Activated CD8-positive, alpha-beta T cell treated with anti-CD3 and anti-CD28 coated beads for 36 hours (primary cell): ENCODE measurements at regions not wholly inside any gene's neighbourhood (a gene's known extent, or its start where the extent isn't known, plus 50 kb on each side); places are given as distances from the start of the nearest gene placed in this dataset.

Experiments used
- ATAC-seq: fragments of 200-7000 bp; cut with Tn5 transposase; one replicate; pipeline ENCODE4 v1.10.0; 2021; ENCODE audit warnings: mild to moderate bottlenecking, moderate library complexity
- CTCF ChIA-PET: fragments of 350-600 bp; sonication (Branson Sonifier 250); formaldehyde crosslinking; loops from one replicate; lab custom pipeline; 2021; ENCODE audit warnings: antibody characterized with exemption; lab: Charles Lee
- POLR2A ChIA-PET: fragments of 350-600 bp; sonication (Branson Sonifier 250); formaldehyde crosslinking; loops from one replicate; lab custom pipeline; 2021; ENCODE audit warnings: antibody characterized with exemption; lab: Charles Lee
- DNase-seq: peaks from one replicate; pipeline ENCODE4 v3.0.0-alpha.2; 2020
- H3K27ac Mint-ChIP-seq: one replicate; pipeline ENCODE4 v1.8.0; 2021; ENCODE audit warnings: mild to moderate bottlenecking, mixed read lengths
- H3K27me3 Mint-ChIP-seq: one replicate; pipeline ENCODE4 v1.8.0; 2021; ENCODE audit warnings: mixed read lengths
- H3K36me3 Mint-ChIP-seq: one replicate; pipeline ENCODE4 v1.8.0; 2021; ENCODE audit warnings: low read depth, mixed read lengths
- H3K4me1 Mint-ChIP-seq: one replicate; pipeline ENCODE4 v1.8.0; 2021; ENCODE audit warnings: low read depth, mixed read lengths
- H3K4me3 Mint-ChIP-seq: one replicate; pipeline ENCODE4 v1.8.0; 2021; ENCODE audit warnings: mild to moderate bottlenecking, moderate library complexity, mixed read lengths
- H3K9me3 Mint-ChIP-seq: one replicate; pipeline ENCODE4 v1.8.0; 2021; ENCODE audit warnings: mixed read lengths
- CTCF ChIP-seq: fragments of 200-600 bp; IDR thresholded peaks from one replicate; pipeline ENCODE4 v1.8.0; 2022; ENCODE audit warnings: antibody characterized with exemption, mild to moderate bottlenecking
- intact Hi-C: fragments of 100-400 bp; cut with micrococcal nuclease; formaldehyde crosslinking; loops from one replicate; pipeline ENCODE4 v1.10.0; 2022

GRCh38 chr13:34300559-34300958, 482.6 kb downstream of the RFC3 start:
- ChIA-PET POLR2A (no interaction called here), CTCF (no interaction called here)
- Mint-ChIP-seq H3K27me3 (no peaks in the 10 kb centered on the region), H3K9me3 (peaks cover 10% of the 10 kb centered on the region), H3K27ac (no peak overlapping the region), H3K4me3 (no peak overlapping the region), H3K36me3 (no peaks in the 10 kb centered on the region), H3K4me1 (no peaks in the 10 kb centered on the region)
- DNase-seq (no peak), ATAC-seq (no peak)
- intact Hi-C loops: no loop called here
- no peak for TF ChIP-seq CTCF

DNA sequence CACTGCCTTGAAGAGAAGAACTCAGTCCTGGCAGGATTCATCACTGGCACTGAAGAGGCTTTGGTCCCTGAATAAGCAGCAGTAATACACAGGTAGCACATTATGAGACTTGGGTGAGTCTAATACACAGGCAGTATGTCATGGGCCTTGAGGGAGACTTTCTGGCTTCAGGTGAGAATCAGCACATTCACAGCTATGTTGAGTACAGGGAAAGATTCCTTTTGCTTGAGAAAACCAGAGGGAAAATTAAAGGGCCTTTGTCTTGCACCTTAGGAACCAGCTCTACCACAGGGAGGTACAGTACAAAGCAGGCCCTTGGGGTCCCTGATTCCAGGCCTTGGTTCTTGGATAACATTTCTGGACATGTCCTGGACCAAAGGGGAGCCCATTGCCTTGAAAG, 484.6 kb downstream of the RFC3 start:
- Mint-ChIP-seq H3K36me3 (no peaks in the 10 kb centered on the region), H3K9me3 (peaks cover 12% of the 10 kb centered on the region), H3K4me3 (no peak overlapping the region), H3K4me1 (no peaks in the 10 kb centered on the region), H3K27ac (no peak overlapping the region), H3K27me3 (no peaks in the 10 kb centered on the region)
- intact Hi-C loops: no loop called here
- ChIA-PET POLR2A (no interaction called here), CTCF (no interaction called here)
- TF ChIP-seq CTCF: no peak
- DNase-seq: no peak
- ATAC-seq: no peak

DNA sequence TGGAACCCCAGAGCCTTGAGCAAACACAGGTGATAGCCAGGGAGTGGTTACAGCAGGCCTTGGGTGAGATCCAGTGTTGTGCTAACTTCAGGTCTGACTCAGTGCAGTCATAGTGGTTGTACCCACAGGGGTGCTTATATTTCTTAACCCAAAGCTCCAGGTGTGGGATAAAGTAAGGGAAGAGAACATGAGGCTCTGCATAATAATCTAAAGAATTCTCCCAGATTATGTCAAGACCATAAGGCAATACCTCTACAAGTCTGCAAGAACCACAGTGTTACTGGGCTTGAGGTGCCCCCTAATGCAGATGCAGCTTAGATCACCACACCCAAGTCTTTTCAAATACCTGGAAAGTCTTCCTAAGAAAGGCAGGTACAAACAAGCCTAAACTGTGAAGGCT, 485.4 kb downstream of the RFC3 start:
- Mint-ChIP-seq H3K36me3 (no peaks in the 10 kb centered on the region), H3K9me3 (peaks cover 12% of the 10 kb centered on the region), H3K4me3 (no peak overlapping the region), H3K4me1 (no peaks in the 10 kb centered on the region), H3K27me3 (no peaks in the 10 kb centered on the region), H3K27ac (no peak overlapping the region)
- TF ChIP-seq CTCF: no peak
- ATAC-seq: no peak
- POLR2A ChIA-PET: no interaction called here
- intact Hi-C loops: no loop called here
- CTCF ChIA-PET: no interaction called here
- no peak for DNase-seq

- Mint-ChIP-seq H3K9me3 (peaks cover 12% of the 10 kb centered on the region), H3K4me1 (no peaks in the 10 kb centered on the region), H3K27me3 (no peaks in the 10 kb centered on the region), H3K4me3 (no peak overlapping the region), H3K36me3 (no peaks in the 10 kb centered on the region), H3K27ac (no peak overlapping the region)
- no peak for TF ChIP-seq CTCF
- DNase-seq (no peak), ATAC-seq (no peak)
- ChIA-PET POLR2A (no interaction called here), CTCF (interaction anchor here (1.5 kb wide), 1 partner anchor 9 kb away, joined by 4 read pairs; no protein-coding TSS in a partner anchor)
- intact Hi-C loops: no loop called here
Observed at GRCh38 chr13:34307607-34308006, 489.7 kb downstream of the RFC3 start.

- Mint-ChIP-seq H3K27me3 (no peaks in the 10 kb centered on the region), H3K27ac (no peak overlapping the region), H3K36me3 (no peaks in the 10 kb centered on the region), H3K4me1 (no peaks in the 10 kb centered on the region), H3K4me3 (no peak overlapping the region), H3K9me3 (peaks cover 11% of the 10 kb centered on the region)
- intact Hi-C loops: no loop called here
- DNase-seq: no peak
- CTCF ChIA-PET: no interaction called here
- no peak for ATAC-seq
- TF ChIP-seq CTCF: no peak
- POLR2A ChIA-PET: no interaction called here
Observed at GRCh38 chr13:34308725-34309124, 490.8 kb downstream of the RFC3 start.
